Smooth muscle cell (in vitro differentiated cells): ENCODE measurements at regions not wholly inside any gene's neighbourhood (a gene's known extent, or its start where the extent isn't known, plus 50 kb on each side); places are given as distances from the start of the nearest gene placed in this dataset.

Experiments
- DNase-seq: peaks from one replicate; lab custom pipeline; 2025; ENCODE audit not compliant: unreplicated experiment; lab: John Stamatoyannopoulos, UW
- H2AFZ ChIP-seq: fragments of 200-600 bp; sonication (generic); 2 replicates; pipeline ENCODE4 v1.6.0; 2016; ENCODE audit warnings: antibody characterized with exemption, low read depth, mild to moderate bottlenecking
- H3F3A ChIP-seq: fragments of 200-600 bp; sonication (generic); 2 replicates; pipeline ENCODE4 v1.6.0; 2017; ENCODE audit warnings: antibody characterized with exemption, low read depth
- H3K27ac ChIP-seq: fragments of 200-600 bp; sonication (generic); 2 replicates; pipeline ENCODE4 v1.5.1; 2016; ENCODE audit warnings: low read depth, mild to moderate bottlenecking
- H3K27me3 ChIP-seq: fragments of 200-600 bp; sonication (generic); 2 replicates; pipeline ENCODE4 v1.6.1; 2016; ENCODE audit warnings: low read depth, mild to moderate bottlenecking
- H3K36me3 ChIP-seq: fragments of 200-600 bp; sonication (generic); 2 replicates; pipeline ENCODE4 v1.5.1; 2016; ENCODE audit warnings: low read depth
- H3K4me1 ChIP-seq: fragments of 200-600 bp; sonication (generic); 2 replicates; pipeline ENCODE4 v1.5.1; 2016; ENCODE audit warnings: low read depth
- H3K4me2 ChIP-seq: fragments of 200-600 bp; sonication (generic); 2 replicates; pipeline ENCODE4 v1.6.0; 2016; ENCODE audit warnings: mild to moderate bottlenecking
- H3K4me3 ChIP-seq: fragments of 200-600 bp; sonication (generic); 2 replicates; pipeline ENCODE4 v1.5.1; 2016; ENCODE audit warnings: mild to moderate bottlenecking
- H3K79me2 ChIP-seq: fragments of 200-600 bp; sonication (generic); 2 replicates; pipeline ENCODE4 v1.6.0; 2016; ENCODE audit warnings: low read depth, mild to moderate bottlenecking
- H3K9ac ChIP-seq: fragments of 200-600 bp; sonication (generic); 2 replicates; pipeline ENCODE4 v1.6.0; 2016; ENCODE audit warnings: low read depth
- H3K9me3 ChIP-seq: fragments of 200-600 bp; sonication (generic); replicated peaks from 2 replicates; pipeline ENCODE4 v1.5.1; 2016; ENCODE audit warnings: low read depth
- H4K20me1 ChIP-seq: fragments of 200-600 bp; sonication (generic); 2 replicates; pipeline ENCODE4 v1.6.0; 2016; ENCODE audit warnings: low read depth
- CTCF ChIP-seq: fragments of 200-600 bp; sonication (generic); IDR thresholded peaks from 2 replicates; pipeline ENCODE4 v1.5.1; 2017; ENCODE audit warnings: borderline replicate concordance, mild to moderate bottlenecking, antibody characterized with exemption; ENCODE audit not compliant: insufficient read depth, poor library complexity, severe bottlenecking
- WGBS: methylation state at CpG from one replicate; pipeline ENCODE4 v1.1.7; 2016; ENCODE audit warnings: low lambda C conversion rate; 5-methylcytosine and 5-hydroxymethylcytosine counted together

GRCh38 chr7:132655131-132655727, 79.0 kb upstream of the PLXNA4 start:
- Histone ChIP-seq H3K27ac (no peak overlapping the region), H3K4me2 (peak overlapping the region; percentile 78), H3K9ac (no peak overlapping the region), H3K36me3 (no peaks in the 10 kb centered on the region), H4K20me1 (no peaks in the 10 kb centered on the region), H3F3A (no peaks in the 10 kb centered on the region), H2AFZ (peak overlapping the region; percentile 77), H3K4me1 (peaks cover 4% of the 10 kb centered on the region), H3K27me3 (no peaks in the 10 kb centered on the region), H3K4me3 (peak overlapping the region; percentile 23), H3K9me3 (no peaks in the 10 kb centered on the region), H3K79me2 (no peaks in the 10 kb centered on the region)
- no peak for TF ChIP-seq CTCF
- no peak for DNase-seq
- WGBS, result 9% methylated on average over 13 of the region's 13 CpGs

GRCh38 chr7:132654150-132654549, 77.9 kb upstream of the PLXNA4 start:
- Histone ChIP-seq H3K27me3 (no peaks in the 10 kb centered on the region), H3K4me3 (no peak overlapping the region), H3K4me2 (no peak overlapping the region), H3K27ac (no peak overlapping the region), H4K20me1 (no peaks in the 10 kb centered on the region), H2AFZ (no peak overlapping the region), H3K9ac (no peak overlapping the region), H3K79me2 (no peaks in the 10 kb centered on the region), H3K36me3 (no peaks in the 10 kb centered on the region), H3K9me3 (no peaks in the 10 kb centered on the region), H3K4me1 (peaks cover 4% of the 10 kb centered on the region), H3F3A (no peaks in the 10 kb centered on the region)
- WGBS, result 49% methylated on average over 3 of the region's 3 CpGs
- DNase-seq, result no peak
- peak; percentile 28 for TF ChIP-seq CTCF

GRCh38 chr7:132653366-132653930, 77.2 kb upstream of the PLXNA4 start:
- Histone ChIP-seq H3K4me2 (no peak overlapping the region), H4K20me1 (no peaks in the 10 kb centered on the region), H3F3A (no peaks in the 10 kb centered on the region), H2AFZ (no peak overlapping the region), H3K9ac (no peak overlapping the region), H3K79me2 (no peaks in the 10 kb centered on the region), H3K27ac (no peak overlapping the region), H3K27me3 (no peaks in the 10 kb centered on the region), H3K4me1 (peaks cover 4% of the 10 kb centered on the region), H3K36me3 (no peaks in the 10 kb centered on the region), H3K9me3 (no peaks in the 10 kb centered on the region), H3K4me3 (no peak overlapping the region)
- no peak for TF ChIP-seq CTCF
- WGBS, result 90% methylated on average over 4 of the region's 4 CpGs
- no peak for DNase-seq

- no peak for TF ChIP-seq CTCF
- H3K27me3 ChIP-seq, result no peaks in the 10 kb centered on the region
Measured at GRCh38 chr7:132652507-132652906, 76.2 kb upstream of the PLXNA4 start.

More at GRCh38 chr7:132652507-132652906, 76.2 kb upstream of the PLXNA4 start:
- H3K36me3 ChIP-seq, result no peaks in the 10 kb centered on the region
- no peaks in the 10 kb centered on the region for H3K9me3 ChIP-seq
- H2AFZ ChIP-seq, result no peak overlapping the region
- no peaks in the 10 kb centered on the region for H4K20me1 ChIP-seq
- 86% methylated on average over 1 of the region's 1 CpG for WGBS
- no peaks in the 10 kb centered on the region for H3K79me2 ChIP-seq
- no peak overlapping the region for H3K4me3 ChIP-seq
- peaks cover 4% of the 10 kb centered on the region for H3K4me1 ChIP-seq
- H3K4me2 ChIP-seq, result no peak overlapping the region
- H3K9ac ChIP-seq, result no peak overlapping the region
- no peak overlapping the region for H3K27ac ChIP-seq
- no peak for DNase-seq
- no peaks in the 10 kb centered on the region for H3F3A ChIP-seq
